Astrocyte (in vitro differentiated cells and primary cell): ENCODE measurements at regions not wholly inside any gene's neighbourhood (a gene's known extent, or its start where the extent isn't known, plus 50 kb on each side); places are given as distances from the start of the nearest gene placed in this dataset.

ENCODE experiments used
- CTCF ChIP-seq: IDR thresholded peaks from 2 replicates; pipeline ENCODE4 v1.5.1; 2011; ENCODE audit warnings: low read depth, mild to moderate bottlenecking, inconsistent platforms, low read length, moderate library complexity; ENCODE audit not compliant: insufficient read depth
- EZH2 ChIP-seq: IDR thresholded peaks from 2 replicates; pipeline ENCODE4 v1.6.1; 2012; ENCODE audit warnings: mild to moderate bottlenecking, low read length, inconsistent platforms; ENCODE audit not compliant: insufficient read depth

GRCh38 chr12:29025937-29026336 is 123.1 kb upstream of the FAR2 start:
- no peak for TF ChIP-seq CTCF
- TF ChIP-seq EZH2: no peak
